Activated T-cell treated with anti-CD3 and anti-CD28 coated beads, Interleukin-2, amount 50 U/mL, for 24 hours (primary cell): ENCODE measurements at regions not wholly inside any gene's neighbourhood (a gene's known extent, or its start where the extent isn't known, plus 50 kb on each side); places are given as distances from the start of the nearest gene placed in this dataset.
"Not testable (repeated sequence)": the region's sequence is repeated elsewhere in the genome, so short reads cannot be mapped to it uniquely, and the experiment has no call there.

Source experiments
- DNase-seq: peaks from one replicate; pipeline ENCODE4 v3.0.0-alpha.2; 2020
- H3K27ac Mint-ChIP-seq: 2 replicates; pipeline ENCODE4 v1.8.0; 2020; ENCODE audit warnings: mild to moderate bottlenecking, mixed read lengths
- H3K27me3 Mint-ChIP-seq: 2 replicates; pipeline ENCODE4 v1.8.0; 2020; ENCODE audit warnings: mixed read lengths
- H3K36me3 Mint-ChIP-seq: 2 replicates; pipeline ENCODE4 v1.8.0; 2020; ENCODE audit warnings: low read depth, mixed read lengths
- H3K4me1 Mint-ChIP-seq: 2 replicates; pipeline ENCODE4 v1.8.0; 2020; ENCODE audit warnings: low read depth, mixed read lengths
- H3K4me3 Mint-ChIP-seq: 2 replicates; pipeline ENCODE4 v1.8.0; 2020; ENCODE audit warnings: mild to moderate bottlenecking, moderate library complexity, mixed read lengths
- H3K9me3 Mint-ChIP-seq: 2 replicates; pipeline ENCODE4 v1.8.0; 2020; ENCODE audit warnings: mixed read lengths

DNA sequence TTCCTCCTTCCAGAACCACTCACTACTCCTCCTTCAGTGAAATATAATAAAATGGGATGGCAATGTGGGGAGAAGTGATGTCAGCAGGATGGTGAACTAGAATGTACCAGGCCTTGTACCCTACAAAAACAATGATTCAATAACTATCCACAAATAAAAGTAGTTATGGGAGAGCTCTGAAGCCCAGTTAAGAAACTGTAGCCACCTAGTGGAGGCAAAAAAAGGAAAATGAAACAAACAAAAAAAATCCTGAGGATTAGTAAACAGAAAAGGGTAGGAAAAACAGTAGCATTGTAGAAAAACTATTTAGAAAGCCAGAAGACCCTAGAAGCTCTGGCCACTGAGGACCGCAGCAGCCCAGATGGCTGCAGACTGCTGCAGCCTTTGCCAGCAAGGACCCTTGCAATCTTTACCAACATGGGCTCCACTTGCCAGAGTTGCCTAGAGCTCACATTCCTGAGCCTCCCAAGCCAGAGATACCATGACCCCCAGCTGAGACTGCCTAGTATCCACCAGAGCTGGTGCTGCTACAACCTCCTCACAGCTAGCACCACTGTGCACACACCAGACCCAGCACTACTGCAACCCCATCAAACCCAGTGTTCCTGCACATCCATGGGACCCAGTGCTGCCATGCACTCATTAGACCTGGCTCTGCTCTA, 259.7 kb upstream of the MSX2 start:
- Mint-ChIP-seq H3K27ac (no peak overlapping the region), H3K27me3 (peaks cover 4% of the 10 kb centered on the region), H3K4me1 (peaks cover 8% of the 10 kb centered on the region), H3K4me3 (no peak overlapping the region), H3K36me3 (no peaks in the 10 kb centered on the region), H3K9me3 (peaks cover 5% of the 10 kb centered on the region)
- DNase-seq, result no peak

- H3K4me3 Mint-ChIP-seq, DNase-seq: not testable (repeated sequence)
Observed at GRCh38 chr5:174471528-174471927, 252.9 kb upstream of the MSX2 start.

DNA sequence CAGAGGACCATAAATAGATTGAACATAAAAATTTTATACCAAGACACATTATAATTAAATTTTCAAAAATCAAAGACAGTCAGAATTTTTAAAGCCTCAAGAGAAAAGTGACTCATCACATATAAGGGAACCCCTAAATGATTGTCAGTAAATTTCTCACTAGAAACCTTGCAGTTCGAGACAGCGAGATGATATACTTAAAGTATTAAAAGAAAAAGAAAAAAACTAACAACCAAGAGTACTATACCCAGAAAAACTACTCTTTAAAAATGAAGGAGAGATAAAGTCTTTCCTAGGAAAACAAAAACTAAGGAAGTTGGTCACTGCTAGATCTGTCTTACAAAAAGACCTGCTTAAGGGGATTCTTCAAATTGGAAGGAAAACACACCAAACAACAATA, 251.4 kb upstream of the MSX2 start:
- Mint-ChIP-seq H3K4me1 (no peaks in the 10 kb centered on the region), H3K36me3 (no peaks in the 10 kb centered on the region), H3K27me3 (no peaks in the 10 kb centered on the region), H3K4me3 (no peak overlapping the region), H3K9me3 (peaks cover 7% of the 10 kb centered on the region), H3K27ac (no peak overlapping the region)
- no peak for DNase-seq

More at GRCh38 chr5:174471528-174471927, 252.9 kb upstream of the MSX2 start:
- H3K27me3 Mint-ChIP-seq, H3K27ac Mint-ChIP-seq, H3K36me3 Mint-ChIP-seq, H3K9me3 Mint-ChIP-seq, H3K4me1 Mint-ChIP-seq: not testable (repeated sequence)

DNA sequence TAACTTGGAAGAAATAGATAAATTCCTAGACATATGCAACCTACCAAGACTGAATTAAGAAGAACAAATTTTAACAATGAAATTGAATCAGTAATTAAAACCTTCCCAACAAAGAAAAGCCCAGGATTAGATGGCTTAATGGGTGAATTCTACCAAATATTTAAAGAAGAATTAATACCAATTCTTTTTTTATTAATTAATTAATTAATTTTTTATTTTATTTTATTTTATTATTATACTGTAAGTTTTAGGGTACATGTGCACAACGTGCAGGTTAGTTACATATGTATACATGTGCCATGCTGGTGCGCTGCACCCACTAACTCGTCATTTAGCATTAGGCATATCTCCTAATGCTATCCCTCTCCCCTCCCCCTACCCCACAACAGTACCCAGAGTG, 248.4 kb upstream of the MSX2 start:
- not testable (repeated sequence) for H3K4me3 Mint-ChIP-seq, H3K4me1 Mint-ChIP-seq, H3K36me3 Mint-ChIP-seq, H3K27ac Mint-ChIP-seq, DNase-seq, H3K27me3 Mint-ChIP-seq
- H3K9me3 Mint-ChIP-seq, result peaks cover 13% of the 10 kb centered on the region

GRCh38 chr5:174479325-174479724, 245.1 kb upstream of the MSX2 start:
- H3K4me1 Mint-ChIP-seq, result peaks cover 1% of the 10 kb centered on the region
- H3K36me3 Mint-ChIP-seq, result no peaks in the 10 kb centered on the region
- H3K4me3 Mint-ChIP-seq, result no peak overlapping the region
- peaks cover 11% of the 10 kb centered on the region for H3K9me3 Mint-ChIP-seq
- no peaks in the 10 kb centered on the region for H3K27me3 Mint-ChIP-seq
- no peak overlapping the region for H3K27ac Mint-ChIP-seq
- DNase-seq, result no peak

DNA sequence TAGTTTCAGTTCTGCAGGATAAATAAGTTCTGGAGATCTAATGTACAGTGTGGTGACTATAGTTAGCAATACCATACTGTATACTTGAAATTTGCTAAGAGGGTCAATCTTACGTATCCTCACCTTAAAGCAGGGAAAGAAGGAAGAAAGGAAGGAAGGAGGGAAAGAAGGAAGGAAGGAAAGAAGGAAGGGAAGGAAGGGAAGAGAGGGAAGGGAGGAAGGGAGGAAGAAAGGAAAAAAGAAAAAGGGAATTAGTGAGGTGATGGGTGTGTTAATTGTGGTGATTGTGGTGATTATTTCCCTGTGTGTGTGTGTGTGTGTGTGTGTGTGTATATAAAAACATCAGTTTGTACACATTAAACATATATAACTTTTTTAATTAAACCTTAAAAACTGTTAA, 242.6 kb upstream of the MSX2 start:
- H3K4me3 Mint-ChIP-seq, result no peak overlapping the region
- H3K4me1 Mint-ChIP-seq, result peaks cover 1% of the 10 kb centered on the region
- H3K27ac Mint-ChIP-seq, result no peak overlapping the region
- no peak for DNase-seq
- peaks cover 3% of the 10 kb centered on the region for H3K27me3 Mint-ChIP-seq
- H3K36me3 Mint-ChIP-seq, result no peaks in the 10 kb centered on the region
- H3K9me3 Mint-ChIP-seq, result peaks cover 13% of the 10 kb centered on the region

GRCh38 chr5:174482607-174483024, 241.8 kb upstream of the MSX2 start:
- peaks cover 13% of the 10 kb centered on the region for H3K9me3 Mint-ChIP-seq
- H3K27me3 Mint-ChIP-seq, result peaks cover 3% of the 10 kb centered on the region
- H3K36me3 Mint-ChIP-seq, result no peaks in the 10 kb centered on the region
- H3K4me1 Mint-ChIP-seq, result peaks cover 1% of the 10 kb centered on the region
- no peak overlapping the region for H3K27ac Mint-ChIP-seq
- no peak for DNase-seq
- no peak overlapping the region for H3K4me3 Mint-ChIP-seq

DNA sequence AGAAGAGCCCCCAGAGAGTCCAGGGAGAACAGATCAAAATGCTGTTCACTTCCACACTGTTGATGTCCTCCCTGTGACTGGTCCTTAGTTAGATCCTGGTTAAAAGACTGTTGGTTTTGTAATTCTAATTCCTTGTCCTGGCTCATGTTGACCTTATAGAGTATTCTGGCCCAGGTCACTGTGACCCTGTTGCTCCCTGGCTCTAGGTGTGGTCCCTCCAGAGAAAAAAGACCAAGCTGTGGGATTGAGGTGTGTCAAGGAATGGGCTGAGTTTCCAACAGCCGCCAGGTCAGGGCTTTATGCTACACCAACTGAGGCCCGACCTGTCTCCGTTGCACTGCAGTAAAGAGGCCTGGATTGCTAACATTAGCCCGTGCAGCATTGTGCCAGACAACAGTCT, 241.0 kb upstream of the MSX2 start:
- H3K4me1 Mint-ChIP-seq, result peaks cover 1% of the 10 kb centered on the region
- H3K9me3 Mint-ChIP-seq, result peaks cover 13% of the 10 kb centered on the region
- DNase-seq, result no peak
- H3K36me3 Mint-ChIP-seq, result no peaks in the 10 kb centered on the region
- H3K27ac Mint-ChIP-seq, result no peak overlapping the region
- H3K4me3 Mint-ChIP-seq, result no peak overlapping the region
- peaks cover 3% of the 10 kb centered on the region for H3K27me3 Mint-ChIP-seq

DNA sequence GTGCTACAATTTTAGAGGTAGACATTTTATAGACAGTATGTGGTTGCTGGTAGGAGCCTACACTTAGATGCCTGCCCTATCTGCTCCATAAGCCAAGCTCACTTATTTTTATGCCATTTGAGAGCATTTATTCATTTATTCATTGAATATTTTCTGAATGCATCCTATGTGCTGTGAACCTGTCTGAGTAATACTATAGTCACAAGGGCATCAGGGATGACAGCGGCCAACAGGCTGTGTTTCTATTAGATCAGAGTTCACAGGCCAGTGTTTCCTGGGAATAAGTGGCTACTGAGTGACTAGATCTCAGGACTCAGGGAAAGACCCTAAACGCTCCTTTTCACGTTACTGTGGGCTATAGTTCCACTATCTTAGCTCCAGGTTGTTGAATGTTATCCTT, 235.2 kb upstream of the MSX2 start:
- Mint-ChIP-seq H3K4me1 (no peaks in the 10 kb centered on the region), H3K4me3 (no peak overlapping the region), H3K27ac (no peak overlapping the region), H3K27me3 (peaks cover 3% of the 10 kb centered on the region), H3K36me3 (no peaks in the 10 kb centered on the region), H3K9me3 (peaks cover 7% of the 10 kb centered on the region)
- DNase-seq, result no peak

DNA sequence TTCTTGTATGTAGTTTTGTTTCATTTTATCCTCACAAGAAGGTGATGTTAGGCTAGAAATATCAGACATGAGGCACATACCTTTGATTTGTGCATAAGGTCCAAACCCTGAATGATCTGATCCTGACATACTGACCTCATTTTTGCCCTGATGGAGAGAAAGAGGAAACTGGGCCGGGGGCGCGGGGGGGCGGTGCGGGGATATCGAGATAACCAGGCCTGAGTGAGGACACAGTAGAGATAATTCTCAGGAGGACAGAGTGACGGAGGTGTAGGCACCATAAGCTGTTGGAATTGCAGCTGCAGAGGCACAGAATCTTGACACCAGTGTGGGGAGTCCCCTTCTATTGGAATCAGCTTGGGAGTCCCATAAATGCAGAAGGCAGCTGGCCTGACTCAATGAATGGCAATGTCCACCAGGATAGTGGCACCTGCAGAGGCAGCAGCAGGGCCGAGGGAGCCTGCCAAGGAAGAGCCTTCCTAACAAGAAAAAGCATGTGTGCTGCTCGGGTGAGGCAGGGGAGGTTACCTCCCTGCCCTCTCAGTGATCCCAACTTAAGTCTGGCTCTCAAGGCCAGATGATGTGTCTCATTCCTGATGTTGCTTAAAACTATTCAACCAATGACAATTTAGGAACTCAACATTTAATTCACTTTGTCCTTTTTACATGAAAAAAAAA, 234.3 kb upstream of the MSX2 start:
- H3K36me3 Mint-ChIP-seq, result no peaks in the 10 kb centered on the region

DNA sequence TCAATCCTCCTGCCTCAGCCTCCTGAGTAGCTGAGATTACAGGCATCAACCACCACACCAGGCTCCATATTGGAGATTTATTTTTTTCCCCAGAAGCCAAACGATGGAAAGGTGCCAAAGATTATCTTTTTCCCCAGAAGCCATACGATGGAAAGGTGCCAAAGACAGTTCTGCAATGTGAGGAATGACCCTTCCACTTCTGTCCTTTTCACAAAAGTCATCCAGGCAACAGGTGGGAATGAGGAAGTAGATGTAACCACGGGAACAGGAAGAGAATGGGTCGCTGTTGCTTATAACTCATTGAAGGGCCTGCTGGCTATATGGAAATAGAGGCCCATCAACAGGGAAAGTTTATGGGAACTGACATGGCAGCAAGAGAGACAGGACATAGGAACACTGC, 233.7 kb upstream of the MSX2 start:
- no peak overlapping the region for H3K4me3 Mint-ChIP-seq
- no peak for DNase-seq
- H3K27ac Mint-ChIP-seq, result no peak overlapping the region
- peaks cover 3% of the 10 kb centered on the region for H3K9me3 Mint-ChIP-seq
- H3K27me3 Mint-ChIP-seq, result peaks cover 3% of the 10 kb centered on the region
- H3K36me3 Mint-ChIP-seq, result no peaks in the 10 kb centered on the region
- H3K4me1 Mint-ChIP-seq, result no peaks in the 10 kb centered on the region

More for the DNA sequence above, 234.3 kb upstream of the MSX2 start:
- H3K27me3 Mint-ChIP-seq, result peaks cover 3% of the 10 kb centered on the region
- H3K9me3 Mint-ChIP-seq, result peaks cover 7% of the 10 kb centered on the region
- no peak overlapping the region for H3K27ac Mint-ChIP-seq
- H3K4me1 Mint-ChIP-seq, result no peaks in the 10 kb centered on the region
- no peak for DNase-seq
- H3K4me3 Mint-ChIP-seq, result no peak overlapping the region

DNA sequence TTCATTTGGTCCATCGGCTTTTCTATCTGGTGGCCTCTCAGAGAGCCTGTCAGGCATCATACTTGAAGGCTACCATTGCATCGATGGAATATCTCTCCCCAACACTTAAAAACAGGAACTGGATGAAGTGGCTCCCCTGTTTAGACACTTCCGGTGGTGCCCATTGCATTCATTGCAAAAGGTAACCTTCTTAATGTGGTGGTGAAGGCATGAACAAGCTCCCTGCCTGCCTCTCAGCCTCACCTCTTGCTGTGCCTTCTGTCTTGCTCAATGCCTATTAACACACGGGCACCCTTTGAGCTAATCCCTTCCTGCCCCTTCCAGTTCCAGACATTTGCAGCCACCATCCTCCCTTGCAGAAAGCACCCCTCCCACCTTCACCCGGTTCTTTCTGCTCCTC, 233.1 kb upstream of the MSX2 start:
- Mint-ChIP-seq H3K4me1 (no peaks in the 10 kb centered on the region), H3K9me3 (no peaks in the 10 kb centered on the region)
- no peak for DNase-seq

GRCh38 chr5:174491761-174492350, 232.5 kb upstream of the MSX2 start:
- DNase-seq, result no peak
- Mint-ChIP-seq H3K9me3 (no peaks in the 10 kb centered on the region), H3K27me3 (no peaks in the 10 kb centered on the region), H3K36me3 (no peaks in the 10 kb centered on the region), H3K4me1 (no peaks in the 10 kb centered on the region), H3K4me3 (no peak overlapping the region), H3K27ac (no peak overlapping the region)

More for the DNA sequence above, 233.1 kb upstream of the MSX2 start:
- Mint-ChIP-seq H3K4me3 (no peak overlapping the region), H3K27ac (no peak overlapping the region), H3K36me3 (no peaks in the 10 kb centered on the region), H3K27me3 (no peaks in the 10 kb centered on the region)

- H3K27me3 Mint-ChIP-seq, result no peaks in the 10 kb centered on the region
- peaks cover 7% of the 10 kb centered on the region for H3K9me3 Mint-ChIP-seq
- no peaks in the 10 kb centered on the region for H3K4me1 Mint-ChIP-seq
- H3K36me3 Mint-ChIP-seq, result no peaks in the 10 kb centered on the region
- no peak for DNase-seq
- H3K4me3 Mint-ChIP-seq, result no peak overlapping the region
- no peak overlapping the region for H3K27ac Mint-ChIP-seq
Observed at GRCh38 chr5:174493530-174493929, 230.9 kb upstream of the MSX2 start.

- not testable (repeated sequence) for DNase-seq, H3K4me1 Mint-ChIP-seq, H3K4me3 Mint-ChIP-seq, H3K36me3 Mint-ChIP-seq, H3K27me3 Mint-ChIP-seq, H3K27ac Mint-ChIP-seq
- H3K9me3 Mint-ChIP-seq, result peaks cover 14% of the 10 kb centered on the region
Observed at GRCh38 chr5:174497939-174498338, 226.4 kb upstream of the MSX2 start.
